NCI-H1092 treated with DMSO at 0.1 percent for 48 hours (cell line): ENCODE measurements at regions not wholly inside any gene's neighbourhood (a gene's known extent, or its start where the extent isn't known, plus 50 kb on each side); places are given as distances from the start of the nearest gene placed in this dataset.
"Not testable (repeated sequence)": the region's sequence is repeated elsewhere in the genome, so short reads cannot be mapped to it uniquely, and the experiment has no call there.

ENCODE experiments used
- DNase-seq: peaks from one replicate; lab custom pipeline; 2025; lab: John Stamatoyannopoulos, UW

GRCh38 chr6:147911057-147911456, 402.6 kb downstream of the SAMD5 start:
- no peak for DNase-seq

GRCh38 chr6:147911686-147912085, 403.2 kb downstream of the SAMD5 start:
- no peak for DNase-seq

- DNase-seq: no peak
Measured at GRCh38 chr6:147922799-147923198, 414.3 kb downstream of the SAMD5 start.

GRCh38 chr6:147924598-147924997, 416.1 kb downstream of the SAMD5 start:
- no peak for DNase-seq

- DNase-seq: no peak
Measured at GRCh38 chr6:147925826-147926225, 416.8 kb upstream of the SASH1 start.

- DNase-seq: no peak
Measured at GRCh38 chr6:147930745-147931144, 411.9 kb upstream of the SASH1 start.

GRCh38 chr6:147933224-147933623, 409.4 kb upstream of the SASH1 start:
- DNase-seq: no peak

GRCh38 chr6:147935656-147936055, 407.0 kb upstream of the SASH1 start:
- DNase-seq: no peak

- no peak for DNase-seq
Measured at GRCh38 chr6:147936703-147937470, 405.8 kb upstream of the SASH1 start.

GRCh38 chr6:147941143-147941542, 401.5 kb upstream of the SASH1 start:
- no peak for DNase-seq

- DNase-seq: no peak
Measured at GRCh38 chr6:147942363-147942762, 400.3 kb upstream of the SASH1 start.

GRCh38 chr6:147944122-147944521, 398.5 kb upstream of the SASH1 start:
- no peak for DNase-seq

- DNase-seq: no peak
Measured at GRCh38 chr6:147947521-147947920, 395.1 kb upstream of the SASH1 start.

- DNase-seq: no peak
Measured at GRCh38 chr6:147949981-147950622, 392.5 kb upstream of the SASH1 start.

GRCh38 chr6:147950623-147950987, 392.0 kb upstream of the SASH1 start:
- no peak for DNase-seq

- DNase-seq: no peak
Measured at GRCh38 chr6:147951726-147952125, 390.9 kb upstream of the SASH1 start.

- DNase-seq: no peak
Measured at GRCh38 chr6:147954938-147955337, 387.7 kb upstream of the SASH1 start.

- DNase-seq: no peak
Measured at GRCh38 chr6:147958683-147959082, 384.0 kb upstream of the SASH1 start.

- DNase-seq: no peak
Measured at GRCh38 chr6:147961481-147962141, 381.0 kb upstream of the SASH1 start.

- not testable (repeated sequence) for DNase-seq
Measured at GRCh38 chr6:147965448-147965847, 377.2 kb upstream of the SASH1 start.

- no peak for DNase-seq
Measured at GRCh38 chr6:147970970-147971369, 371.7 kb upstream of the SASH1 start.

- no peak for DNase-seq
Measured at GRCh38 chr6:147972448-147972847, 370.2 kb upstream of the SASH1 start.

GRCh38 chr6:147973806-147974205, 368.8 kb upstream of the SASH1 start:
- DNase-seq: no peak
